C4-2B (cell line): ENCODE measurements at regions not wholly inside any gene's neighbourhood (a gene's known extent, or its start where the extent isn't known, plus 50 kb on each side); places are given as distances from the start of the nearest gene placed in this dataset.

Source experiments
- H3K27ac ChIP-seq: fragments of 450-650 bp; 2 replicates; pipeline ENCODE4 v1.5.1; 2017
- CTCF ChIP-seq: fragments of 450-650 bp; conservative IDR thresholded peaks from 2 replicates; pipeline ENCODE4 v1.5.1; 2017; ENCODE audit warnings: mild to moderate bottlenecking
- ZFX ChIP-seq: fragments of 450-650 bp; IDR thresholded peaks from 2 replicates; pipeline ENCODE4 v1.6.1; 2017

GRCh38 chr1:30615076-30615795 is 108.1 kb downstream of the MATN1 start:
- no peak overlapping the region for H3K27ac ChIP-seq
- TF ChIP-seq CTCF (no peak), ZFX (no peak)

- TF ChIP-seq CTCF (no peak), ZFX (no peak)
- no peak overlapping the region for H3K27ac ChIP-seq
Observed at GRCh38 chr1:30613188-30613587, 110.2 kb downstream of the MATN1 start.

GRCh38 chr1:30612536-30613065 is 110.8 kb downstream of the MATN1 start:
- H3K27ac ChIP-seq = no peak overlapping the region
- TF ChIP-seq CTCF = no peak
- no peak for TF ChIP-seq ZFX

GRCh38 chr1:30611741-30612309 is 111.6 kb downstream of the MATN1 start:
- no peak overlapping the region for H3K27ac ChIP-seq
- TF ChIP-seq CTCF (no peak), ZFX (no peak)

- TF ChIP-seq CTCF (no peak), ZFX (no peak)
- H3K27ac ChIP-seq = no peak overlapping the region
Observed at GRCh38 chr1:30610917-30611316, 112.5 kb downstream of the MATN1 start.

- no peak overlapping the region for H3K27ac ChIP-seq
- TF ChIP-seq CTCF (no peak), ZFX (no peak)
Observed at GRCh38 chr1:30609999-30610345, 113.4 kb downstream of the MATN1 start.

GRCh38 chr1:30609336-30609998 is 113.9 kb downstream of the MATN1 start:
- no peak overlapping the region for H3K27ac ChIP-seq
- TF ChIP-seq CTCF (no peak), ZFX (no peak)
